ENCODE measurements at regions not wholly inside any gene's neighbourhood (a gene's known extent, or its start where the extent isn't known, plus 50 kb on each side); places are given as distances from the start of the nearest gene placed in this dataset.

DNA sequence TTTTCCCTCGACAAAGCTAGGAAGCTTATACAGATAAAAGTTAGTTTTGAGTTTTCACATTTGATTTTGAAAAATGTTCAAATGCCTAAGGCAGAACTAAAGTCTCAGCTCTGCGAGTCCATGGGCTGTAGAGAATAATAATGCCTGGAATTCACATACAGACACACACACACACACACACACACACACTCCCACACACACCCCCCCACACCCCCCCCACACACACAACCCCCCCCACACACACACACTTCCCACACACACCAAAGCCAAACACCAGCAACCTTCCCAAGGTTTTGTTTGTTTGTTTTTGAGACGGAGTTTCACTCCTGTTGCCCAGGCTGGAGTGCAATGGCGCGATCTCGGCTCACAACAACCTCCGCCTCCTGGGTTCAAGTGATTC, 62.8 kb upstream of the EIF5 start:
- H3K9me3 Mint-ChIP-seq = peaks cover 7% of the 10 kb centered on the region
- TF ChIP-seq CTCF (IDR thresholded peaks at IDR 0.05; ENCODE audit: unreplicated experiment) = no peak
- peaks cover 5% of the 10 kb centered on the region for H3K27me3 Mint-ChIP-seq (ENCODE audit: low read depth)
- H3K36me3 Mint-ChIP-seq = peaks cover 2% of the 10 kb centered on the region
- H3K4me1 Mint-ChIP-seq = no peaks in the 10 kb centered on the region
- no peak overlapping the region for H3K4me3 Mint-ChIP-seq
- H3K27ac Mint-ChIP-seq = no peak overlapping the region
- DNase-seq (ENCODE audit: low spot score in 2 of 2, unreplicated experiment in 2 of 2) = no peak

DNA sequence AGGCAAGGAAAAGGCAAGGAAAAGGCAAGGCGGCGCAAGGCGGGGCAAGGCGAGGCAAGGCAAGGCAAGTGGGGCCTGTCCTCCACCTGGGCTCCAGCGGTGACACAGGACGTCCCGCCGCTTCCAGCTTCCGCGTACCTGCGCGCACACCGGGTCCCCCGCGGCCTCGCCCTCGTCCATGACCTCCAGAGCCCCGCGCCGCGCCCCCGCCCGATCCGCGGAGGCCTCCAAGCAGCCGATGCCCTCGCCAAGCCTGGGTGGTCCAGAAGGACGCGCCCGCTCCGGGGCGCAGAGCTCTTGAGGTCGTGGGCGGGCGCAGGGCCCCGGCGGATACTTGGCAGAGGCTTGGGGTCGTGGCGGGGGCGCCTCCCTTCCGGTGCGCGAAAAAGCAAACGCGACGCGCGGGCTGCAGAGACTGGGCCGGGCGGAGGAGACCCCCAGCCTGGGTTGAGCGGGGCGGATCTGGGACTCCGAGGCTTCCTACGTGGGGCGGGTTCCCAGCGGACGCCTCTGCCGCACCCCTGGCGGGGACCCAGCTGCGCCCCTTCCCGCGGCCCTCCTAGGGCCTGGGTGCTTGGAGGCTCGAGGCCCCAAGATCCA, 60.8 kb upstream of the EIF5 start:
- Mint-ChIP-seq H3K36me3 (peaks cover 2% of the 10 kb centered on the region), H3K27ac (no peak overlapping the region), H3K4me1 (no peaks in the 10 kb centered on the region), H3K4me3 (no peak overlapping the region), H3K27me3 (ENCODE audit: low read depth) (peaks cover 17% of the 10 kb centered on the region), H3K9me3 (peaks cover 7% of the 10 kb centered on the region)
- no peak for TF ChIP-seq CTCF (IDR thresholded peaks at IDR 0.05; ENCODE audit: unreplicated experiment)
- DNase-seq (ENCODE audit: low spot score in 2 of 2, unreplicated experiment in 2 of 2) = no peak

GRCh38 chr14:103273745-103274615, 60.1 kb upstream of the EIF5 start:
- no peak for DNase-seq (ENCODE audit: low spot score in 2 of 2, unreplicated experiment in 2 of 2)
- peaks cover 22% of the 10 kb centered on the region for H3K27me3 Mint-ChIP-seq (ENCODE audit: low read depth)
- H3K36me3 Mint-ChIP-seq = peaks cover 2% of the 10 kb centered on the region
- H3K4me3 Mint-ChIP-seq = no peak overlapping the region
- TF ChIP-seq CTCF (IDR thresholded peaks at IDR 0.05; ENCODE audit: unreplicated experiment) = no peak
- no peak overlapping the region for H3K27ac Mint-ChIP-seq
- no peaks in the 10 kb centered on the region for H3K4me1 Mint-ChIP-seq
- peaks cover 7% of the 10 kb centered on the region for H3K9me3 Mint-ChIP-seq

GRCh38 chr14:103275000-103275399, 59.0 kb upstream of the EIF5 start:
- Mint-ChIP-seq H3K4me1 (no peaks in the 10 kb centered on the region), H3K4me3 (no peak overlapping the region), H3K9me3 (peaks cover 7% of the 10 kb centered on the region), H3K27ac (no peak overlapping the region), H3K27me3 (ENCODE audit: low read depth) (peaks cover 28% of the 10 kb centered on the region), H3K36me3 (peaks cover 2% of the 10 kb centered on the region)
- DNase-seq (ENCODE audit: low spot score in 2 of 2, unreplicated experiment in 2 of 2) = no peak
- TF ChIP-seq CTCF (IDR thresholded peaks at IDR 0.05; ENCODE audit: unreplicated experiment) = no peak

DNA sequence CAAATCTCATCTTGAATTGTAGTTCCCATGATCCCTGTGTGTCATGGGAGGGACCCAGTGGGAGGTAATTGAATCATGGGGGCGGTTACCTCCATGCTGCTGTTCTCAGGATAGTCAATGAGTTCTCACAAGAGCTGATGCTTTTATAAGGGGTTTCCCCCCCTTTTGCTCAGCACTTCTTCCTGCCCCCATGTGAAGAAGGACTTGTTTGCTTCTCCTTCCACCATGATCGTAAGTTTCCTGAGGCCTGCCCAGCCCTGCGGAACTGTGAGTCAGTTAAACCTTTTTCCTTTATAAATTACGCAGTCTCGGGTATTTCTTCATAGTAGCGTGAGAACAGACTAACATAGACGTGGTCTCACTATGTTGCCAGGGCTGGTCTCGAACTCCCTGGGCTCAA, 56.1 kb upstream of the EIF5 start:
- Mint-ChIP-seq H3K27ac (no peak overlapping the region), H3K27me3 (ENCODE audit: low read depth) (peaks cover 41% of the 10 kb centered on the region), H3K4me3 (peak overlapping the region; percentile 37)

More for the DNA sequence above, 56.1 kb upstream of the EIF5 start:
- Mint-ChIP-seq H3K9me3 (peaks cover 7% of the 10 kb centered on the region), H3K36me3 (peaks cover 2% of the 10 kb centered on the region), H3K4me1 (peaks cover 2% of the 10 kb centered on the region)
- no peak for DNase-seq (ENCODE audit: low spot score in 2 of 2, unreplicated experiment in 2 of 2)
- TF ChIP-seq CTCF (IDR thresholded peaks at IDR 0.05; ENCODE audit: unreplicated experiment) = no peak

All from mesothelial cell of epicardium (in vitro differentiated cells).